GM21390 (cell line): ENCODE measurements at regions not wholly inside any gene's neighbourhood (a gene's known extent, or its start where the extent isn't known, plus 50 kb on each side); places are given as distances from the start of the nearest gene placed in this dataset.
"Not testable (repeated sequence)": the region's sequence is repeated elsewhere in the genome, so short reads cannot be mapped to it uniquely, and the experiment has no call there.

Source experiments
- ATAC-seq: cut with Tn5 transposase; IDR thresholded peaks from one replicate; pipeline ENCODE4 v1.9.1; 2021; ENCODE audit not compliant: unreplicated experiment

GRCh38 chr2:14751581-14751980 lies 119.1 kb downstream of the LRATD1 start:
- no peak for ATAC-seq

GRCh38 chr2:14752295-14752694 lies 119.8 kb downstream of the LRATD1 start:
- peak; percentile 47 for ATAC-seq

- ATAC-seq: no peak
Observed at GRCh38 chr2:14756122-14756541, 123.6 kb downstream of the LRATD1 start.

GRCh38 chr2:14756981-14757657 lies 124.6 kb downstream of the LRATD1 start:
- no peak for ATAC-seq

- ATAC-seq: no peak
Observed at GRCh38 chr2:14759082-14759481, 126.6 kb downstream of the LRATD1 start.

GRCh38 chr2:14760169-14760568 lies 127.7 kb downstream of the LRATD1 start:
- no peak for ATAC-seq

- no peak for ATAC-seq
Observed at GRCh38 chr2:14761118-14761517, 128.6 kb downstream of the LRATD1 start.

GRCh38 chr2:14773696-14774095 lies 141.2 kb downstream of the LRATD1 start:
- no peak for ATAC-seq

- ATAC-seq: no peak
Observed at GRCh38 chr2:14774436-14774968, 142.0 kb downstream of the LRATD1 start.

GRCh38 chr2:14776216-14776615 lies 143.7 kb downstream of the LRATD1 start:
- ATAC-seq: no peak

GRCh38 chr2:14778015-14778414 lies 145.5 kb downstream of the LRATD1 start:
- no peak for ATAC-seq

- no peak for ATAC-seq
Observed at GRCh38 chr2:14779252-14779651, 146.7 kb downstream of the LRATD1 start.

GRCh38 chr2:14781142-14781541 lies 148.6 kb downstream of the LRATD1 start:
- no peak for ATAC-seq

- ATAC-seq: not testable (repeated sequence)
Observed at GRCh38 chr2:14788814-14789213, 156.3 kb downstream of the LRATD1 start.

GRCh38 chr2:14790041-14790640 lies 157.6 kb downstream of the LRATD1 start:
- no peak for ATAC-seq

- no peak for ATAC-seq
Observed at GRCh38 chr2:14803994-14804393, 171.5 kb downstream of the LRATD1 start.

GRCh38 chr2:14804902-14805301 lies 172.4 kb downstream of the LRATD1 start:
- ATAC-seq: no peak

- no peak for ATAC-seq
Observed at GRCh38 chr2:14806613-14807012, 174.1 kb downstream of the LRATD1 start.

GRCh38 chr2:14815201-14815600 lies 182.7 kb downstream of the LRATD1 start:
- ATAC-seq: no peak

- ATAC-seq: no peak
Observed at GRCh38 chr2:14816069-14817060, 183.8 kb downstream of the LRATD1 start.

- ATAC-seq: no peak
Observed at GRCh38 chr2:14817848-14818247, 185.3 kb downstream of the LRATD1 start.
